ENCODE measurements at regions not wholly inside any gene's neighbourhood (a gene's known extent, or its start where the extent isn't known, plus 50 kb on each side); places are given as distances from the start of the nearest gene placed in this dataset.

DNA sequence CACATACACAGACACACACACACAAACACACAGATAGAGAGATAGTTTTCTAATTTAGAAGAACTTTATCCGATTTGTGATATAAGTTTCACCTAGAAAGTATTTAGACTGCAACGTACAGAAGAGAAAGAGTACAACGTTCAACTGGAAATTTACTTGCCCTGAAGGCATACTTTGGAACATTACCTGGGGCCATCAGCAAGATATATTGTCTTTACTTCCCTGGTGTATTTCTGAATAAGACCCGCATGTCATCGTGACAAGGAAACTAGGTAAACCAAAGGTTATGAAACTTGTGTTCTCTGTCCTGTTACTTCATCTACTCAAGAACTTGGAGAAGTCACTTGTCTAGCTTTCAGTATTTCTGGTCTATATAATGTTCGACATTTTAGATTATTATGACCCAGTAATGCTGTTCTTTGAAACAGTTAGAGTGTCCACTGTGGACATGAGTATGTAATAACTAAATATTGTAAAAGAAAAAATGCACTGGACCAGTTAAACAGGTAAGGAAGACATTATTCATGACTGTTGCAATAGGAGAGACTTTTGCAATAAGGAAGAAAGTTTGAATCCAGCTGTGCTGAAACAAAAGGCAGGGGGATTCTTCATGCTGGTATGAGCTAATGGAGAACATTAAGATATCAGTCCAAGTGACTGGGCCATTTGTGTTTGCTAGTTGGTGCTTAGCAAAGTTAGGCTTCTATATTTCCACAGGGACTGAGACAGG, 1791.1 kb downstream of the MAT2B start:
- DNase-seq (ENCODE audit: extremely low read depth, low read depth, low spot score): no peak

DNA sequence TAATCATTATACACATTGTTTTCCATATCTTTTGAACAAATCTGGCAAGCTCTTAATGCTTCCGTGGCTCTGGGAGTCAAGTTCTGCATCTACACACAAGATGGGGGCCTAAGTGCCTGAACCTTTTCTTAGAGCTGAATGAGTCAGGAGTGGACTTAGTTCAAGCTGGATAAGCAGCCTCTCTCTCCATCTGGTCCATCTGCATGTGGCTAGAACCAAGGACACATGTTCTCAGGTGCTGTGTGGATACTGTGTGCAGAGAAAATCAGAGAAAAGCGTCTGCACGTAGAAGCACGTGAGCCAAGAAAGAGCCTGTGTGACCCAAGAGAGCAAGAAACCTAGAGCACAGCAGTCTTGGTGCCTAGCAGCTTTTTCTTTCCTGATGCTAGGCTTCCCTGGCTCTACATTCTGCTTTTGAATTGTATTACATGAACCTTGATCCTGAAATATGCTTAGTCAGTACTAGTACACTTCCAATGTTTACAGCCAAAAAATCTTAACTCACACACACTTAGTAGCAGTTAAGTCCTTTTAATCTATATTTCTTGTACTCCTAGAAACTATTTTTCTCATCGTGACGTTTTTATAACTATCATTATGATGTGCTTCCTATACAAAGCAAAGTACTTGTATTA, 1798.9 kb downstream of the MAT2B start:
- DNase-seq (ENCODE audit: extremely low read depth, low read depth, low spot score): no peak

- DNase-seq (ENCODE audit: extremely low read depth, low read depth, low spot score): no peak
Measured at GRCh38 chr5:165305596-165305995, 1800.2 kb downstream of the MAT2B start.

DNA sequence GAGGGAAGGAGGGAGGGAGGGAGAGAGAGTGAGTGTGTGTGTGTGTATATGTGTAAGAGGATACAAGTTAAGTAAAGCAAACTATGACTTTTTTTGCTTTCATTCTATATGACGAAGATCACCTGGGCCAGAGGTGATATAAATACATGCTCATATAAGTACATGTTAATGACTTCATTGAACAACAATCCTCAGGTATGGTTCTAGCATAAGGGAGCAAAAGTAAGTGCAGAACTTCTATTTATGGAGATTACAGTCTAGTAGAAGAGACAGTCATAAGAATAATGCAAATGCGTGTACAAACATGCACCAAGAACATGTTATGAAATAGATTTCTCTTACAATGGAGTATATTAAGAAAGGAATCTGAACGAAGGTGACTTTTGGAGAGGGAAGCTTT, 1804.0 kb downstream of the MAT2B start:
- no peak for DNase-seq (ENCODE audit: extremely low read depth, low read depth, low spot score)

DNA sequence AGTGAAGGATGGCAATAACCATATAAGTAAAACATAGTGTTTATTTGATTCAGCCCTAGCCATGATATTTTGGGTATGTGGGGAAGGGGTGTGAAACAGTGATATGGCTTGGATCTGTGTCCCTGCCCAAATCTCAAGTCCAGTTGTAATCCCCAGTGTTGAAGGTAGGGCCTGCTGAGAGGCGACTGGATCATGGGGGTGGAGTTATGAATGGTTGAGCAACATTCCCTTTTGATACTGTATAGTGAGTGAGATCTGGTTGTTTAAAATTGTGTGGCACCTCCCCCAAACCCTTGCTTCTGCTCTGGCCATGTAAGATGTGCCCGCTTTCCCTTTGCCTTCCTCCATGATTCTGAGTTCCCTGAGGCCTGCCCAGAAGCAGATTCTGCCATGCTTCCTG, 1804.6 kb downstream of the MAT2B start:
- no peak for DNase-seq (ENCODE audit: extremely low read depth, low read depth, low spot score)

DNA sequence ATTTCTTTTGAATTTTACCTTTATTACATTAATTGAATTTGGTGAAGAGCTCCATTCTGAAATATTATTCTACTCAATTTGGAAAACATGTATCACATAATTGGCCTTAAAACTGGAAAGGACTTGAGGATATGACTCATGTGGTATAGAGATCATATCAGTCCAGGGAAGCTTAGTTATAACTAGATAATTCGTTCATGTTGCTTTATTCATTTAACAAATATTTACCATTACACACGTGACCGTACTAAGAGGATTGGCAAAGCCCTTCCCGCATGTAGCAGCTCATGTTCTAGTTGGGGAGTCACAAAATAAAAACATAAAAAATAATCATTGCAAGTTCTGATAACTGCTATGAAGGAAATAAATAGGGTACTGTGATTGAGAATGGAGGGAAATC, 1816.5 kb downstream of the MAT2B start:
- no peak for DNase-seq (ENCODE audit: extremely low read depth, low read depth, low spot score)

GRCh38 chr5:165325221-165325620, 1819.8 kb downstream of the MAT2B start:
- no peak for DNase-seq (ENCODE audit: extremely low read depth, low read depth, low spot score)

GRCh38 chr5:165327631-165328030, 1822.2 kb downstream of the MAT2B start:
- DNase-seq (ENCODE audit: extremely low read depth, low read depth, low spot score): no peak

- DNase-seq (ENCODE audit: extremely low read depth, low read depth, low spot score): no peak
Measured at GRCh38 chr5:165328846-165329245, 1823.4 kb downstream of the MAT2B start.

DNA sequence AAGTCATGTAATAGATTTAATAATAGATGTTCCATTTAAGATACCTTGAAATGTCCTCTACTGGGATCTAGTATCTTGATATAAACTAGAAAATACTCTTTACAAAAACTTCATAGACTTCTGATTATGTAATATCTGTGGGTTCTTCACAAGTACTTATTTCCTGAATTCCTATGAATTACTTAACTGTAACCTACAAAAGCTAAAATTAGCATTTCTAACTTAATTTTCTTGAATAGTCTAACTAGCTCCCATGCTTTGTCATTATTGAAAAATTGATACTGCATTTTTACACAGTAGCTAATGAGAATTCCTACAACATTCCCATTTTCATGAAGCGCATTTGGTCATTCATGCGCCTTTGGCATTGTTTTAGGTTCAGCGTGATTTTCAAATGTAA, 1828.2 kb downstream of the MAT2B start:
- DNase-seq (ENCODE audit: extremely low read depth, low read depth, low spot score): no peak

- DNase-seq (ENCODE audit: extremely low read depth, low read depth, low spot score): no peak
Measured at GRCh38 chr5:165334201-165334600, 1828.8 kb downstream of the MAT2B start.

- DNase-seq (ENCODE audit: extremely low read depth, low read depth, low spot score): no peak
Measured at GRCh38 chr5:165349735-165350134, 1844.3 kb downstream of the MAT2B start.

GRCh38 chr5:165351342-165351741, 1845.9 kb downstream of the MAT2B start:
- no peak for DNase-seq (ENCODE audit: extremely low read depth, low read depth, low spot score)

DNA sequence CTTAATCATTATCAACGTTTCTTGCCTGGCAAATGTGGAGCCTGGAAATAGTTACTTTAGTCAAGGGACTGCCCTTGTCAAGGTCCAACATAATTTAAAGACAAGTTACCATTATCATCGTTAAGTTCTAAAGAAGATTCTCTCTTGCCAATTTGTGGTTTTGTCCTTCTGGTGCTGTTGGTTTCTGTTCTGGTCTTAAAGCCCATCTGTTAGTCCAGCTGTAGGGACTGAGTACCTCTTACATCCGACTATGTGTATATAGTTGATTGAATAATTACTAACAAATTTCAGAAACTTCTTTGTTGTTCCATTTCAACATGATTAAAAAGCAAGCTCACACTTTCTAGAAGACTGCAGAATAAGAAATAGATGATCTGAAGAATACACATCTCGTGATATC, 1854.9 kb downstream of the MAT2B start:
- DNase-seq (ENCODE audit: extremely low read depth, low read depth, low spot score): no peak

DNA sequence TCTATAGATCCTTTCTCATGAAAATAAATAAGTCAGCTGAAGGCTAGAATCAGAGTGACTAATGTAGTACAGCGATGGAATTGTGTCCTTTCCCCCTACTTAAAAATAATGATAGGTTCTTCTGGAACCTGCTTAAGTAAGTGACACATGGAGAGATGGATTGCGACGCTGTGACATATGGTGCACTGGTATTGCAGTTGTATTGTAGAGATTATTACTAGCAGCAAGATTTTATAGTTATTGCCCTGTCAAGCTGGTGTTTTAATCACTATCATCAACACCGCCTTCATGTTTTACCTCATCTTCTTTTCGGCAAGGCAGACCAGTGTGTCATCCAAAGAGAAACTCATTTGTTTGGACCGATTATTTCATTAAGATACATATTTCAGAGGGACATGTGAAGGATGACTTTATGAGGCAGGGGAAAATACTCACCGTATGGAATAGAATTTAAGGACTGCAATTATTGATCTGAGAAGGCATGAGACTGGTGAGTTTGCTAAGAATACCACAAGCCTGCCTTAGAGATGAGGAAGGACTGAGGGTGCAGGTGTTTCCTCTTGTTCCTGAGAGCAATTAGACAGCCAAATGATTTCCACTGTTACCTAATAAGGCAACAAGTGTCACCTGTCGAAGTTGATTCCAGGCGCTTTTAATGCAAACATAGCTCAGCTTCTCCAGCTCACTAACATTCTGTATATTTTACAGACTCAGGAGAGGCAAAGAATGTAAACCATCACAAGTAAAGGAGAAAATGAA, 1855.5 kb downstream of the MAT2B start:
- DNase-seq (ENCODE audit: extremely low read depth, low read depth, low spot score): no peak

DNA sequence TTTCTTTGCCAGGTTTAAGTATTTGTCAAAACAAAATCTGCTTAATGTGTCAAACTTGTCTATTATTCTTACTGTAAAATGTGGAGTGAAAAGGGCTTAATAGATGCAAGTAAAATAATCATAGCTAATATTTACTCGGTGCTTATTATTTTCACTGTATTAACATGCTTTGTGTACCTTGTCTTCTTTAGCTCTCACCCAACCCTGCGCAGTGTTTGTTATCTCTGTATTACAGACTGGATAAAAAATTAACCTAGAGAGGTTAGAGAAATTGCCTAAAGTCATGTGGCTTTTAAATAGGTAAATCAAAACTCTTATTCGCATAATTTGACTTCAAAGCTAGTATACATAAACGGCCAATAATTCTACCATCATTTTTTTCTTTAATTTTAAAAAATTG, 1864.8 kb downstream of the MAT2B start:
- DNase-seq (ENCODE audit: extremely low read depth, low read depth, low spot score): no peak

- DNase-seq (ENCODE audit: extremely low read depth, low read depth, low spot score): no peak
Measured at GRCh38 chr5:165370794-165371193, 1865.4 kb downstream of the MAT2B start.

DNA sequence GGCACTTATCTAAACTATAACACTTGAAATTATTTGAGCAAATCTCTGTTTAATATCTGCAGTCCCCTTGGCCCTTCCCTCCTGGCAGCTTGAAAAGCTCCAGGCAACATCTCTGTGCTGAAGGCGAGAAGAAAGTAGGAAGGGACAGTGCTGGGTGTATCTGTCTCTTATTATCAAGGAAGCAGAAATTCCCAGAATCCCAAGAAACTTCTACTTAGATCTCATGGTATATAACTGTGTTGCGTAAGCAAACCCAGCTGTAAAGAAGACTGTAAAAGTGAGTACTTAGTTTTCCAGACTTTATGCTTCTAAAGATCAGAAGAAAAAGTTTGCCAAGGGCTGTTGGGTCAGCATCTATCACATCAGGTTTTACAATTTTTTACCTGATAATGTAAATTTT, 1869.8 kb downstream of the MAT2B start:
- no peak for DNase-seq (ENCODE audit: extremely low read depth, low read depth, low spot score)

DNA sequence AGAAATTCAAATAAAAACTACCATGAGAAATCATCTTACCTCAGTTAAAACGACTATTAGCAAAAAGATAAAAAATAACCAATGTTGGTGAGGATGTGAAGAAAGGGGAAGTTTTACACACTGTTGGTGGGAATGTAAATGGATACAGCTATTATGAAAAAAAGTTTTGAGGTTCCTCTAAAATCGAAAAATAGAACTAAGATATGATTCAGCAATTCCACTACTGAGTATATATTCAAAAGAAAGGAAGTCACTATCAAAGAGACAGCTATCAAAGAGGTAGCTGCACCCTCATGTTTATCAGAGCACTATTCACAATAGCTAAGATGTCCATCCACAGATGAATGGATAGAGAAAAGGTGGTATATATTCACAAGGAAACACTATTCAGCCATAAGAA, 1888.4 kb downstream of the MAT2B start:
- DNase-seq (ENCODE audit: extremely low read depth, low read depth, low spot score): no peak

GRCh38 chr5:165397516-165397915, 1892.1 kb downstream of the MAT2B start:
- DNase-seq (ENCODE audit: extremely low read depth, low read depth, low spot score): no peak

- DNase-seq (ENCODE audit: extremely low read depth, low read depth, low spot score): no peak
Measured at GRCh38 chr5:165400086-165400485, 1894.7 kb downstream of the MAT2B start.

DNA sequence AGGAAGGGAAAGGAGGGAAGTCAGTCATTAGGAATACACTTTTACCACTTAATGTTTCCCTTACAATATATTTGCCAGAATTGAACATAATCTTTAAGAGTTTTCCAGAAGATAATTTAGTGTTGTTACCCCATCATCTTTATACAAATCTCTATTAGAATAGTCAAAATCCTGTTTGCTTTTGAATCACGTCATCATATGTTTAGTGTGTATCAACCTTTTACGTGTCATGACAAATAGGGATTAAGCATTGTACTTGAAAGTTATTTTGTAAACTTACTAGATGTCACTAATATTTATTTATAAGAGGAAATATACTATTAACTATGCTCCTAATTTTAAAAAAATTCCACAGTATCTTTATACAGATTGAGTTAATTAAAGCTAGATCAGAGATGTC, 1899.5 kb downstream of the MAT2B start:
- DNase-seq (ENCODE audit: extremely low read depth, low read depth, low spot score): no peak
